Esophagus squamous epithelium (tissue), 4 donors: ENCODE measurements at regions not wholly inside any gene's neighbourhood (a gene's known extent, or its start where the extent isn't known, plus 50 kb on each side); places are given as distances from the start of the nearest gene placed in this dataset.

Source experiments
- CTCF ChIP-seq, 6 experiments: fragments of 450-650 bp in 4 of 6; fragments of 200-600 bp in 2 of 6; sonication (generic) in 2 of 6; IDR thresholded peaks; one replicate each; pipeline ENCODE4 v1.5.1; 2016 to 2019; ENCODE audit warnings: antibody characterized with exemption in 6 of 6, mild to moderate bottlenecking in 4 of 6, moderate library complexity in 4 of 6
- POLR2A ChIP-seq, 4 donors: fragments of 450-650 bp; IDR thresholded peaks; one replicate each; pipeline ENCODE4 v1.6.1; 2017; ENCODE audit warnings: antibody characterized with exemption in 4 of 4, mild to moderate bottlenecking in 4 of 4, moderate library complexity in 3 of 4

GRCh38 chr4:127357765-127358164, 275.0 kb upstream of the INTU start:
- TF ChIP-seq POLR2A (IDR thresholded peaks at IDR 0.05) (no peak), CTCF (IDR thresholded peaks at IDR 0.05) (no peak)
